ENCODE measurements at regions not wholly inside any gene's neighbourhood (a gene's known extent, or its start where the extent isn't known, plus 50 kb on each side); places are given as distances from the start of the nearest gene placed in this dataset.

DNA sequence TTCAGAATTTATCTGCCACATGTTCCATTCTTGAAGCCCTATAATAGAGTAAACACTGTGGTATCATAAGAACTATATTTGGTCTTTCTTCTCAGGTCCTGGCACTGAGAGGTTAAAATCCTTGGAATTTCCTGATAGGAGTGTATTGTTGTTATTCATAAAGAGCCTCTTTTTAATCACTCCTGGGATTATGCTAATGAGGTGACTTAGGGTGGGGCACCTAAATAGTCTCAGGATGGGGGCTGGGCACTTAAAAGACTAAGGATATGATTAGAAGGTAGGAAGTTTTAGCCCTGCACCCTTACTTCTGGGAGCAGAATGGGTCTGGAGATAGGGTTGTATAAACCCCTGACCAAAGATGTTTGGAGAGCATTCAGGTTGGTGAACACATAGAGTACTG, 755.2 kb upstream of the TENM4 start:
- H3K27me3 ChIP-seq (ENCODE audit: control insufficient read depth in 3 of 3, insufficient read depth in 3 of 3, low read length in 3 of 3) = no peaks in the 10 kb centered on the region
- no peaks in the 10 kb centered on the region for H3K36me3 ChIP-seq (ENCODE audit: control insufficient read depth in 3 of 3, insufficient read depth in 3 of 3, low read length in 3 of 3)
- H3K27ac ChIP-seq (ENCODE audit: low read depth, low read length) = no peak overlapping the region
- no peak overlapping the region for H3K4me3 ChIP-seq (ENCODE audit: low read length in 3 of 3)
- H3K9me3 ChIP-seq (ENCODE audit: control insufficient read depth in 3 of 3, low read length in 3 of 3) = no peaks in the 10 kb centered on the region
- H3K9ac ChIP-seq (ENCODE audit: low read depth in 1 of 3, low read length in 3 of 3) = no peak overlapping the region
- H3K4me1 ChIP-seq (ENCODE audit: control insufficient read depth in 3 of 3, insufficient read depth in 3 of 3, low read length in 3 of 3) = no peaks in the 10 kb centered on the region

DNA sequence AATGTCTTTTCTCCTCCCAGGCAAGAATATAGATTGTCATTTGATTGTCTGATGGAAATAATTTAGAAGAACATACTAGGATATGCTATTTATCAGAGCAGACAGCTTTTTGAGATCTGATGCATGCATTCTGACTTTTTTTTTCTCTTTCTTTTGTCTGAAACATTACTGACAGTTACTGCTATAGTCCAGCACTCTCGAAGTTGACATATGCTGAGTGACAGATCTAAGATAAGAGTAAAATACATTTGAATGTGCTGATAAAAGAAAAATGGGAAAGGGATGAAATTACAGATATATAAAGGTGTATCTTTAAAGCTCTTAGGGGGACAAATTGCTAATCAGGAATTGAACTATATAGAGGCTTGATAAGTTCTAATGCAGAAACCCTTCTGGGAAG, 753.8 kb upstream of the TENM4 start:
- no peak overlapping the region for H3K9ac ChIP-seq (ENCODE audit: low read depth in 1 of 3, low read length in 3 of 3)
- H3K4me1 ChIP-seq (ENCODE audit: control insufficient read depth in 3 of 3, insufficient read depth in 3 of 3, low read length in 3 of 3) = no peaks in the 10 kb centered on the region
- H3K4me3 ChIP-seq (ENCODE audit: low read length in 3 of 3) = no peak overlapping the region
- no peaks in the 10 kb centered on the region for H3K36me3 ChIP-seq (ENCODE audit: control insufficient read depth in 3 of 3, insufficient read depth in 3 of 3, low read length in 3 of 3)
- no peaks in the 10 kb centered on the region for H3K9me3 ChIP-seq (ENCODE audit: control insufficient read depth in 3 of 3, low read length in 3 of 3)
- no peak overlapping the region for H3K27ac ChIP-seq (ENCODE audit: low read depth, low read length)
- no peaks in the 10 kb centered on the region for H3K27me3 ChIP-seq (ENCODE audit: control insufficient read depth in 3 of 3, insufficient read depth in 3 of 3, low read length in 3 of 3)

GRCh38 chr11:80194016-80194415, 753.2 kb upstream of the TENM4 start:
- Histone ChIP-seq H3K36me3 (ENCODE audit: control insufficient read depth in 3 of 3, insufficient read depth in 3 of 3, low read length in 3 of 3) (no peaks in the 10 kb centered on the region), H3K27ac (ENCODE audit: low read depth, low read length) (no peak overlapping the region), H3K9ac (ENCODE audit: low read depth in 1 of 3, low read length in 3 of 3) (no peak overlapping the region), H3K4me3 (ENCODE audit: low read length in 3 of 3) (no peak overlapping the region), H3K4me1 (ENCODE audit: control insufficient read depth in 3 of 3, insufficient read depth in 3 of 3, low read length in 3 of 3) (no peaks in the 10 kb centered on the region), H3K9me3 (ENCODE audit: control insufficient read depth in 3 of 3, low read length in 3 of 3) (no peaks in the 10 kb centered on the region), H3K27me3 (ENCODE audit: control insufficient read depth in 3 of 3, insufficient read depth in 3 of 3, low read length in 3 of 3) (no peaks in the 10 kb centered on the region)

- Histone ChIP-seq H3K4me3 (ENCODE audit: low read length in 3 of 3) (no peak overlapping the region), H3K9ac (ENCODE audit: low read depth in 1 of 3, low read length in 3 of 3) (no peak overlapping the region), H3K36me3 (ENCODE audit: control insufficient read depth in 3 of 3, insufficient read depth in 3 of 3, low read length in 3 of 3) (no peaks in the 10 kb centered on the region), H3K27me3 (ENCODE audit: control insufficient read depth in 3 of 3, insufficient read depth in 3 of 3, low read length in 3 of 3) (no peaks in the 10 kb centered on the region), H3K27ac (ENCODE audit: low read depth, low read length) (no peak overlapping the region), H3K9me3 (ENCODE audit: control insufficient read depth in 3 of 3, low read length in 3 of 3) (no peaks in the 10 kb centered on the region), H3K4me1 (ENCODE audit: control insufficient read depth in 3 of 3, insufficient read depth in 3 of 3, low read length in 3 of 3) (no peaks in the 10 kb centered on the region)
These were observed 747.3 kb upstream of the TENM4 start for GRCh38 chr11:80188076-80188627.

DNA sequence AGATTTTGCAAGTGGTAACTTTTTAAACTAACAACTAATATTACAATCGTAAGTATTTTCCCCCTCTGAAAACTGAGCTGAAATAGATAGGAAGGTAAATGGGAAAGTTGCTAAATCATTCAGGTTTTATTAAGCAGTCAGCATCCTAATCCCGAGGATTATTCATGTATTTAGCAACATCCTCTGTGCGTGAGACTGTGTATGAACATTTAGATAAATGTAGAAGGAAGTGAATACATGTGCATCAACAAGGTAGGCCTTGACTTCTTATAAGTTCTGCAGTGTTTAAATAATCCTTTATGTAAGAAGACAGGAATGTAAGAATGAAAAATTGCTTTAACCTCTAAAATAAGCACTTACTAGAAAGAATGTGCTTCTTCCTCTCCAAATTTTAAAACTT, 745.9 kb upstream of the TENM4 start:
- no peaks in the 10 kb centered on the region for H3K27me3 ChIP-seq (ENCODE audit: control insufficient read depth in 3 of 3, insufficient read depth in 3 of 3, low read length in 3 of 3)
- H3K27ac ChIP-seq (ENCODE audit: low read depth, low read length) = no peak overlapping the region
- H3K9me3 ChIP-seq (ENCODE audit: control insufficient read depth in 3 of 3, low read length in 3 of 3) = no peaks in the 10 kb centered on the region
- H3K9ac ChIP-seq (ENCODE audit: low read depth in 1 of 3, low read length in 3 of 3) = no peak overlapping the region
- H3K4me3 ChIP-seq (ENCODE audit: low read length in 3 of 3) = no peak overlapping the region
- no peaks in the 10 kb centered on the region for H3K36me3 ChIP-seq (ENCODE audit: control insufficient read depth in 3 of 3, insufficient read depth in 3 of 3, low read length in 3 of 3)
- no peaks in the 10 kb centered on the region for H3K4me1 ChIP-seq (ENCODE audit: control insufficient read depth in 3 of 3, insufficient read depth in 3 of 3, low read length in 3 of 3)

DNA sequence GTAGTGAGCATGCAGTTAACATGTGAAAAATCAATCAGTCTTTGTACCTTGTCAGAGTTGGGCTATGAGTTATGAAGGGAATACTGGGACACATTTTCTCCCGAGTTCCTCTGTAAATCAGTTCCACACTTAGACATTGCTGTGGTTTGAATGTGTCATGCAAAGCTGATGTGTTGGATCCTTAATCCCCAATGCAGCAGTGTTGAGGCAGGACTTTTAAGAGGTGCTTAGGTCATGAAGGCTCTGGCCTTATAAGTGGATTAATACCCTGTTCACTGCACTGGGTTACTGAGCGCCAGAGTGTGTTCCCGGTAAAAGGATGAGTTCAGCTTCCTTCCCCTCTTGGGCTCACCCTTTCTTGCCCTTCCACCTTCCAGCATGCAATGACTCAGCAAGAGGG, 742.1 kb upstream of the TENM4 start:
- Histone ChIP-seq H3K27me3 (ENCODE audit: control insufficient read depth in 3 of 3, insufficient read depth in 3 of 3, low read length in 3 of 3) (no peaks in the 10 kb centered on the region), H3K36me3 (ENCODE audit: control insufficient read depth in 3 of 3, insufficient read depth in 3 of 3, low read length in 3 of 3) (no peaks in the 10 kb centered on the region), H3K4me3 (ENCODE audit: low read length in 3 of 3) (no peak overlapping the region), H3K9me3 (ENCODE audit: control insufficient read depth in 3 of 3, low read length in 3 of 3) (no peaks in the 10 kb centered on the region), H3K9ac (ENCODE audit: low read depth in 1 of 3, low read length in 3 of 3) (no peak overlapping the region), H3K4me1 (ENCODE audit: control insufficient read depth in 3 of 3, insufficient read depth in 3 of 3, low read length in 3 of 3) (no peaks in the 10 kb centered on the region), H3K27ac (ENCODE audit: low read depth, low read length) (no peak overlapping the region)

GRCh38 chr11:80173371-80174136, 732.7 kb upstream of the TENM4 start:
- Histone ChIP-seq H3K9me3 (ENCODE audit: control insufficient read depth in 3 of 3, low read length in 3 of 3) (no peaks in the 10 kb centered on the region), H3K27me3 (ENCODE audit: control insufficient read depth in 3 of 3, insufficient read depth in 3 of 3, low read length in 3 of 3) (no peaks in the 10 kb centered on the region), H3K4me1 (ENCODE audit: control insufficient read depth in 3 of 3, insufficient read depth in 3 of 3, low read length in 3 of 3) (no peaks in the 10 kb centered on the region), H3K27ac (ENCODE audit: low read depth, low read length) (no peak overlapping the region), H3K9ac (ENCODE audit: low read depth in 1 of 3, low read length in 3 of 3) (no peak overlapping the region), H3K36me3 (ENCODE audit: control insufficient read depth in 3 of 3, insufficient read depth in 3 of 3, low read length in 3 of 3) (no peaks in the 10 kb centered on the region), H3K4me3 (ENCODE audit: low read length in 3 of 3) (no peak overlapping the region)

DNA sequence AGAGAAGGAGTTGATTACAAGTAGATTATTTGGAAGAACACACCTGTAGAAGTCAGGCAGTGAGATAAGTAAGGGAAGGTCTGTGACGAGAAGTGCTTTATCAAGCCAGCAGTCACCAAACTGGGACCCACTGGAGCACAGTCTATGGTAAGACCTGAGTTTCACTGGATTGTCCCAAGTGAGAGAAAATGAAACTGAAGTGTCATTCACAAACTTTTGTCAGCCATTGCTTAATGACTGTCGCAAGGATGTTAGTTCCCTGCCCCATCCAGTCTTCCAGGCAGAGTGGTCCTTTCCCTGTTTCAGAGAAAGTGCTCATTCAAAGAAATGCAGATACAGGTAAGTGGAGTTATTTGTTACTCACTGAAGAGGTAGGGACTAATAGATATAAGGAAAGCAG, 728.0 kb upstream of the TENM4 start:
- Histone ChIP-seq H3K4me3 (ENCODE audit: low read length in 3 of 3) (no peak overlapping the region), H3K4me1 (ENCODE audit: control insufficient read depth in 3 of 3, insufficient read depth in 3 of 3, low read length in 3 of 3) (no peaks in the 10 kb centered on the region), H3K36me3 (ENCODE audit: control insufficient read depth in 3 of 3, insufficient read depth in 3 of 3, low read length in 3 of 3) (no peaks in the 10 kb centered on the region), H3K9ac (ENCODE audit: low read depth in 1 of 3, low read length in 3 of 3) (no peak overlapping the region), H3K9me3 (ENCODE audit: control insufficient read depth in 3 of 3, low read length in 3 of 3) (no peaks in the 10 kb centered on the region), H3K27ac (ENCODE audit: low read depth, low read length) (no peak overlapping the region), H3K27me3 (ENCODE audit: control insufficient read depth in 3 of 3, insufficient read depth in 3 of 3, low read length in 3 of 3) (no peaks in the 10 kb centered on the region)

- Histone ChIP-seq H3K9me3 (ENCODE audit: control insufficient read depth in 3 of 3, low read length in 3 of 3) (no peaks in the 10 kb centered on the region), H3K27me3 (ENCODE audit: control insufficient read depth in 3 of 3, insufficient read depth in 3 of 3, low read length in 3 of 3) (no peaks in the 10 kb centered on the region), H3K27ac (ENCODE audit: low read depth, low read length) (no peak overlapping the region), H3K4me3 (ENCODE audit: low read length in 3 of 3) (no peak overlapping the region), H3K36me3 (ENCODE audit: control insufficient read depth in 3 of 3, insufficient read depth in 3 of 3, low read length in 3 of 3) (no peaks in the 10 kb centered on the region), H3K9ac (ENCODE audit: low read depth in 1 of 3, low read length in 3 of 3) (no peak overlapping the region), H3K4me1 (ENCODE audit: control insufficient read depth in 3 of 3, insufficient read depth in 3 of 3, low read length in 3 of 3) (no peaks in the 10 kb centered on the region)
These were observed 726.9 kb upstream of the TENM4 start for GRCh38 chr11:80167766-80168165.

DNA sequence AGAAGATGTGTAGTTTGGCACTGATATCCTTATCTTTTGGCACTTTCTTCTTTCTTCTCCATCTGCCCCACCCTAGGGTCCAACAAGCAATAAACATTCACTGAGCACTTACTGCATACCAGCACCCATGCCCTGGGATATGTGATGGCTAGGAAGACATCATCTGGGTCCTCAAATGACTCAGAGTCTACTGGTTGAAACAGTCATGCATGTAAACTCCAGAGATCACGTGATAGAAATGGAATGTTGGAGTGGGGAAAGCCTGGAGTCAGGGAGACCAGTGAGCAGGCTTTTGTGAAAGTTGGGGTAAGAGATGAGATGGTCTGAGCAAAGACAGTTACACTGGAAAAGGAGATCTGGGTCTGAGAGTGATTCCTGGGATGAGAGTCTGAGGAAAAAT, 724.9 kb upstream of the TENM4 start:
- H3K4me1 ChIP-seq (ENCODE audit: control insufficient read depth in 3 of 3, insufficient read depth in 3 of 3, low read length in 3 of 3) = no peaks in the 10 kb centered on the region
- H3K36me3 ChIP-seq (ENCODE audit: control insufficient read depth in 3 of 3, insufficient read depth in 3 of 3, low read length in 3 of 3) = no peaks in the 10 kb centered on the region
- no peak overlapping the region for H3K4me3 ChIP-seq (ENCODE audit: low read length in 3 of 3)
- H3K27ac ChIP-seq (ENCODE audit: low read depth, low read length) = no peak overlapping the region
- no peaks in the 10 kb centered on the region for H3K27me3 ChIP-seq (ENCODE audit: control insufficient read depth in 3 of 3, insufficient read depth in 3 of 3, low read length in 3 of 3)
- no peaks in the 10 kb centered on the region for H3K9me3 ChIP-seq (ENCODE audit: control insufficient read depth in 3 of 3, low read length in 3 of 3)
- no peak overlapping the region for H3K9ac ChIP-seq (ENCODE audit: low read depth in 1 of 3, low read length in 3 of 3)
